Testis (tissue), 2 donors: ENCODE measurements at regions not wholly inside any gene's neighbourhood (a gene's known extent, or its start where the extent isn't known, plus 50 kb on each side); places are given as distances from the start of the nearest gene placed in this dataset.
"Not testable (repeated sequence)": the region's sequence is repeated elsewhere in the genome, so short reads cannot be mapped to it uniquely, and the experiment has no call there.

Source experiments
- POLR2A ChIP-seq: fragments of 450-650 bp; IDR thresholded peaks from one replicate; pipeline ENCODE4 v1.6.1; 2017; ENCODE audit warnings: antibody characterized with exemption, mild to moderate bottlenecking, moderate library complexity
- TF ChIP-seq, protein P1 (sequence below), 3 experiments: fragments of 450-650 bp in 2 of 3; fragments of 200-600 bp in 1 of 3; sonication (generic) in 1 of 3; IDR thresholded peaks; one replicate each; pipeline ENCODE4 v1.5.1; 2016 to 2019; ENCODE audit warnings: antibody characterized with exemption in 3 of 3, mild to moderate bottlenecking in 2 of 3, moderate library complexity in 1 of 3

GRCh38 chr20:22692620-22693019, 108.2 kb upstream of the FOXA2 start:
- TF ChIP-seq, protein P1, sequence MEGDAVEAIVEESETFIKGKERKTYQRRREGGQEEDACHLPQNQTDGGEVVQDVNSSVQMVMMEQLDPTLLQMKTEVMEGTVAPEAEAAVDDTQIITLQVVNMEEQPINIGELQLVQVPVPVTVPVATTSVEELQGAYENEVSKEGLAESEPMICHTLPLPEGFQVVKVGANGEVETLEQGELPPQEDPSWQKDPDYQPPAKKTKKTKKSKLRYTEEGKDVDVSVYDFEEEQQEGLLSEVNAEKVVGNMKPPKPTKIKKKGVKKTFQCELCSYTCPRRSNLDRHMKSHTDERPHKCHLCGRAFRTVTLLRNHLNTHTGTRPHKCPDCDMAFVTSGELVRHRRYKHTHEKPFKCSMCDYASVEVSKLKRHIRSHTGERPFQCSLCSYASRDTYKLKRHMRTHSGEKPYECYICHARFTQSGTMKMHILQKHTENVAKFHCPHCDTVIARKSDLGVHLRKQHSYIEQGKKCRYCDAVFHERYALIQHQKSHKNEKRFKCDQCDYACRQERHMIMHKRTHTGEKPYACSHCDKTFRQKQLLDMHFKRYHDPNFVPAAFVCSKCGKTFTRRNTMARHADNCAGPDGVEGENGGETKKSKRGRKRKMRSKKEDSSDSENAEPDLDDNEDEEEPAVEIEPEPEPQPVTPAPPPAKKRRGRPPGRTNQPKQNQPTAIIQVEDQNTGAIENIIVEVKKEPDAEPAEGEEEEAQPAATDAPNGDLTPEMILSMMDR (IDR thresholded peaks at IDR 0.05) = not testable (repeated sequence)
- not testable (repeated sequence) for TF ChIP-seq POLR2A
